A549 (cell line): ENCODE measurements at regions not wholly inside any gene's neighbourhood (a gene's known extent, or its start where the extent isn't known, plus 50 kb on each side); places are given as distances from the start of the nearest gene placed in this dataset.

Experiments
- FOSL2 ChIP-seq, 2 experiments: fragments of 450-650 bp in 1 of 2; fragments of >200 bp in 1 of 2; sonication (Bioruptor Twin) in 1 of 2; formaldehyde crosslinking; IDR thresholded peaks; 2 replicates each; pipeline versions ENCODE4 v1.5.0 to v1.6.1; 2016 to 2020; ENCODE audit warnings: mild to moderate bottlenecking in 1 of 2, moderate library complexity in 1 of 2
- HOXA7 ChIP-seq: fragments of 250-450 bp; sonication (Bioruptor Pico); IDR thresholded peaks from 2 replicates; pipeline ENCODE4 v1.5.0; 2020; ENCODE audit warnings: mild to moderate bottlenecking, moderate library complexity
- HOXB13 ChIP-seq: fragments of 250-450 bp; sonication (Bioruptor Pico); IDR thresholded peaks from 2 replicates; pipeline ENCODE4 v1.5.0; 2020; ENCODE audit warnings: low read depth, mild to moderate bottlenecking, moderate library complexity
- KDM1A ChIP-seq: fragments of 200-600 bp; sonication (generic); IDR thresholded peaks from 2 replicates; pipeline ENCODE4 v1.6.1; 2016; ENCODE audit warnings: low read depth, mild to moderate bottlenecking
- RAD21 ChIP-seq, 2 experiments: fragments of >200 bp in 1 of 2; sonication (Bioruptor Twin) in 1 of 2; formaldehyde crosslinking in 1 of 2; IDR thresholded peaks in 1 of 2; conservative IDR thresholded peaks in 1 of 2; 2 replicates in 1 of 2; 3 replicates in 1 of 2; pipeline ENCODE4 v1.6.1; 2012 to 2018; ENCODE audit warnings: inconsistent platforms in 1 of 2
- RFX5 ChIP-seq: fragments of 450-650 bp; IDR thresholded peaks from 2 replicates; pipeline ENCODE4 v1.7.1; 2014; ENCODE audit warnings: antibody characterized with exemption, mild to moderate bottlenecking, moderate library complexity
- SMC3 ChIP-seq: fragments of >200 bp; sonication (Bioruptor Twin); formaldehyde crosslinking; IDR thresholded peaks from 3 replicates; pipeline ENCODE4 v1.6.1; 2018; ENCODE audit warnings: inconsistent platforms
- ZFP36 ChIP-seq: fragments of 450-650 bp; IDR thresholded peaks from 2 replicates; pipeline ENCODE4 v1.6.1; 2014; ENCODE audit warnings: borderline replicate concordance; ENCODE audit not compliant: partially characterized antibody
- TF ChIP-seq, protein P1 (sequence below): fragments of >200 bp; sonication (Bioruptor Twin); formaldehyde crosslinking; IDR thresholded peaks from 3 replicates; pipeline ENCODE4 v1.5.1; 2016
- TF ChIP-seq, protein P2 (sequence below): fragments of 250-450 bp; sonication (Bioruptor Pico); IDR thresholded peaks from 2 replicates; pipeline ENCODE4 v1.5.0; 2021; ENCODE audit warnings: mild to moderate bottlenecking, moderate library complexity, borderline replicate concordance
- TF ChIP-seq, protein P3 (sequence below): fragments of 450-650 bp; IDR thresholded peaks from 2 replicates; pipeline ENCODE4 v1.6.1; 2014; ENCODE audit warnings: antibody characterized with exemption
- TF ChIP-seq, protein P4 (sequence below): fragments of >200 bp; sonication (Bioruptor Twin); formaldehyde crosslinking; IDR thresholded peaks from 3 replicates; pipeline ENCODE4 v1.6.1; 2016

DNA sequence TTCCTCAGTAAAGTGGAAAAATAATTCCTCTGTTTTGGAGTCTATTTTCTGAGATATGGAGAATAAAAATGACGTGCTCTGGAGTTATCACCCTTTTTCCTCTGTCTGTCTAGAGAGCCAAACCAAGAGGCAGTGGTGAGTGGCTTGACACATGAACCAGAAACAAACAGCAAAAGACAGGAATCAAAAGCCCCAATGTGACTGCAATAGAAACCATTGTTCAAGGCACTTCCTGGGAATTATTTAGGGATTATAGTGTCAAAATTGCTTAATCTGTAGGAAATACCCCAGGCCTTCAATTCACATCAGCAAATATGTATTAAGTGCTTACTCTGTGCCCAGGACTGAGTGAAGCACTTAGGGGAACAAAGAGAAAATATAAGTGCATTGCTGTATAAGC is 560.4 kb upstream of the JAG1 start:
- TF ChIP-seq, protein P1, sequence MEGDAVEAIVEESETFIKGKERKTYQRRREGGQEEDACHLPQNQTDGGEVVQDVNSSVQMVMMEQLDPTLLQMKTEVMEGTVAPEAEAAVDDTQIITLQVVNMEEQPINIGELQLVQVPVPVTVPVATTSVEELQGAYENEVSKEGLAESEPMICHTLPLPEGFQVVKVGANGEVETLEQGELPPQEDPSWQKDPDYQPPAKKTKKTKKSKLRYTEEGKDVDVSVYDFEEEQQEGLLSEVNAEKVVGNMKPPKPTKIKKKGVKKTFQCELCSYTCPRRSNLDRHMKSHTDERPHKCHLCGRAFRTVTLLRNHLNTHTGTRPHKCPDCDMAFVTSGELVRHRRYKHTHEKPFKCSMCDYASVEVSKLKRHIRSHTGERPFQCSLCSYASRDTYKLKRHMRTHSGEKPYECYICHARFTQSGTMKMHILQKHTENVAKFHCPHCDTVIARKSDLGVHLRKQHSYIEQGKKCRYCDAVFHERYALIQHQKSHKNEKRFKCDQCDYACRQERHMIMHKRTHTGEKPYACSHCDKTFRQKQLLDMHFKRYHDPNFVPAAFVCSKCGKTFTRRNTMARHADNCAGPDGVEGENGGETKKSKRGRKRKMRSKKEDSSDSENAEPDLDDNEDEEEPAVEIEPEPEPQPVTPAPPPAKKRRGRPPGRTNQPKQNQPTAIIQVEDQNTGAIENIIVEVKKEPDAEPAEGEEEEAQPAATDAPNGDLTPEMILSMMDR, result no peak
- TF ChIP-seq, protein P2, sequence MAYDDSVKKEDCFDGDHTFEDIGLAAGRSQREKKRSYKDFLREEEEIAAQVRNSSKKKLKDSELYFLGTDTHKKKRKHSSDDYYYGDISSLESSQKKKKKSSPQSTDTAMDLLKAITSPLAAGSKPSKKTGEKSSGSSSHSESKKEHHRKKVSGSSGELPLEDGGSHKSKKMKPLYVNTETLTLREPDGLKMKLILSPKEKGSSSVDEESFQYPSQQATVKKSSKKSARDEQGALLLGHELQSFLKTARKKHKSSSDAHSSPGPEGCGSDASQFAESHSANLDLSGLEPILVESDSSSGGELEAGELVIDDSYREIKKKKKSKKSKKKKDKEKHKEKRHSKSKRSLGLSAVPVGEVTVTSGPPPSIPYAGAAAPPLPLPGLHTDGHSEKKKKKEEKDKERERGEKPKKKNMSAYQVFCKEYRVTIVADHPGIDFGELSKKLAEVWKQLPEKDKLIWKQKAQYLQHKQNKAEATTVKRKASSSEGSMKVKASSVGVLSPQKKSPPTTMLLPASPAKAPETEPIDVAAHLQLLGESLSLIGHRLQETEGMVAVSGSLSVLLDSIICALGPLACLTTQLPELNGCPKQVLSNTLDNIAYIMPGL (CRISPR knock-in tag), result no peak
- TF ChIP-seq FOSL2 (IDR thresholded peaks at IDR 0.05) (no peak), FOSL2 (CRISPR knock-in tag; IDR thresholded peaks at IDR 0.05) (no peak), SMC3 (no peak), HOXA7 (CRISPR knock-in tag) (no peak), ZFP36 (no peak), KDM1A (no peak), RFX5 (no peak), HOXB13 (no peak), RAD21 (conservative IDR thresholded peaks at IDR 0.05 in 1 of 2, IDR thresholded peaks at IDR 0.05 in 1 of 2) (no peak)
- TF ChIP-seq, protein P3, sequence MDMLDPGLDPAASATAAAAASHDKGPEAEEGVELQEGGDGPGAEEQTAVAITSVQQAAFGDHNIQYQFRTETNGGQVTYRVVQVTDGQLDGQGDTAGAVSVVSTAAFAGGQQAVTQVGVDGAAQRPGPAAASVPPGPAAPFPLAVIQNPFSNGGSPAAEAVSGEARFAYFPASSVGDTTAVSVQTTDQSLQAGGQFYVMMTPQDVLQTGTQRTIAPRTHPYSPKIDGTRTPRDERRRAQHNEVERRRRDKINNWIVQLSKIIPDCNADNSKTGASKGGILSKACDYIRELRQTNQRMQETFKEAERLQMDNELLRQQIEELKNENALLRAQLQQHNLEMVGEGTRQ, result no peak
- TF ChIP-seq, protein P4, sequence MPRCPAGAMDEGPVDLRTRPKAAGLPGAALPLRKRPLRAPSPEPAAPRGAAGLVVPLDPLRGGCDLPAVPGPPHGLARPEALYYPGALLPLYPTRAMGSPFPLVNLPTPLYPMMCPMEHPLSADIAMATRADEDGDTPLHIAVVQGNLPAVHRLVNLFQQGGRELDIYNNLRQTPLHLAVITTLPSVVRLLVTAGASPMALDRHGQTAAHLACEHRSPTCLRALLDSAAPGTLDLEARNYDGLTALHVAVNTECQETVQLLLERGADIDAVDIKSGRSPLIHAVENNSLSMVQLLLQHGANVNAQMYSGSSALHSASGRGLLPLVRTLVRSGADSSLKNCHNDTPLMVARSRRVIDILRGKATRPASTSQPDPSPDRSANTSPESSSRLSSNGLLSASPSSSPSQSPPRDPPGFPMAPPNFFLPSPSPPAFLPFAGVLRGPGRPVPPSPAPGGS, result no peak
